Neural cell (in vitro differentiated cells): ENCODE measurements at regions not wholly inside any gene's neighbourhood (a gene's known extent, or its start where the extent isn't known, plus 50 kb on each side); places are given as distances from the start of the nearest gene placed in this dataset.
"Not testable (repeated sequence)": the region's sequence is repeated elsewhere in the genome, so short reads cannot be mapped to it uniquely, and the experiment has no call there.

ENCODE experiments used
- H2AFZ ChIP-seq: fragments of 200-600, 300-800 bp; sonication (generic), shearing (Covaris generic); 2 replicates; pipeline ENCODE4 v1.6.0; 2014; ENCODE audit warnings: low read depth, mild to moderate bottlenecking, antibody characterized with exemption, low read length, moderate library complexity
- H3F3A ChIP-seq: fragments of 200-600 bp; shearing (Covaris generic); 2 replicates; pipeline ENCODE4 v1.6.1; 2016; ENCODE audit warnings: mild to moderate bottlenecking, moderate library complexity, mixed read lengths, antibody characterized with exemption, low read length; ENCODE audit not compliant: insufficient read depth, poor library complexity, severe bottlenecking
- H3K27ac ChIP-seq: fragments of 200-600, 300-800 bp; sonication (generic), shearing (Covaris generic); 2 replicates; pipeline ENCODE4 v1.5.1; 2014; ENCODE audit warnings: mild to moderate bottlenecking, low read length, moderate library complexity
- H3K27me3 ChIP-seq: fragments of 300-800, 200-600 bp; sonication (generic), shearing (Covaris generic); 2 replicates; pipeline ENCODE4 v1.6.0; 2014; ENCODE audit warnings: mild to moderate bottlenecking, low read depth, low read length, moderate library complexity; ENCODE audit not compliant: insufficient read depth
- H3K36me3 ChIP-seq: fragments of 300-800, 200-600 bp; sonication (generic), shearing (Covaris generic); 2 replicates; pipeline ENCODE4 v1.5.1; 2014; ENCODE audit warnings: mild to moderate bottlenecking, antibody characterized with exemption, low read length, moderate library complexity; ENCODE audit not compliant: insufficient read depth
- H3K4me2 ChIP-seq: fragments of 300-800, 200-600 bp; sonication (generic), shearing (Covaris generic); 2 replicates; pipeline ENCODE4 v1.6.0; 2014; ENCODE audit warnings: mild to moderate bottlenecking, low read length
- H3K4me3 ChIP-seq: fragments of 300-800, 200-600 bp; sonication (generic), shearing (Covaris generic); 2 replicates; pipeline ENCODE4 v1.5.1; 2014; ENCODE audit warnings: mild to moderate bottlenecking, low read length, moderate library complexity
- H3K79me2 ChIP-seq: fragments of 200-600 bp; shearing (Covaris generic); replicated peaks from 2 replicates; pipeline ENCODE4 v1.6.0; 2014; ENCODE audit warnings: mild to moderate bottlenecking, low read length, moderate library complexity; ENCODE audit not compliant: insufficient read depth
- H3K9ac ChIP-seq: fragments of 300-800, 200-600 bp; sonication (generic), shearing (Covaris generic); 2 replicates; pipeline ENCODE4 v1.6.1; 2016; ENCODE audit warnings: mild to moderate bottlenecking, low read length, mixed read lengths
- H3K9me2 ChIP-seq: fragments of 200-600 bp; shearing (Covaris generic); 2 replicates; pipeline ENCODE4 v1.6.1; 2016; ENCODE audit warnings: mild to moderate bottlenecking, low read length, mixed read lengths; ENCODE audit not compliant: insufficient read depth
- H3K9me3 ChIP-seq: fragments of 200-600, 300-800 bp; sonication (generic), shearing (Covaris generic); 2 replicates; pipeline ENCODE4 v1.6.1; 2016; ENCODE audit warnings: mild to moderate bottlenecking, mixed run types, low read length, moderate library complexity, mixed read lengths
- H4K20me1 ChIP-seq: fragments of 200-600 bp; shearing (Covaris generic); 2 replicates; pipeline ENCODE4 v1.6.1; 2016; ENCODE audit warnings: mild to moderate bottlenecking, mixed run types; ENCODE audit not compliant: insufficient read depth
- EP300 ChIP-seq: fragments of 450-650 bp; conservative IDR thresholded peaks from 2 replicates; pipeline ENCODE4 v1.6.1; 2014; ENCODE audit warnings: antibody characterized with exemption, mild to moderate bottlenecking, moderate library complexity; ENCODE audit not compliant: poor library complexity, severe bottlenecking
- EZH2 ChIP-seq: fragments of 200-600, 300-800 bp; shearing (Covaris generic), sonication (generic); IDR thresholded peaks from 2 replicates; pipeline ENCODE4 v1.6.1; 2014; ENCODE audit warnings: antibody characterized with exemption, low read length, borderline replicate concordance, mild to moderate bottlenecking; ENCODE audit not compliant: insufficient read depth, poor library complexity, severe bottlenecking
- MXI1 ChIP-seq: fragments of 450-650 bp; conservative IDR thresholded peaks from 2 replicates; pipeline ENCODE4 v1.6.1; 2014; ENCODE audit warnings: antibody characterized with exemption, mild to moderate bottlenecking; ENCODE audit not compliant: poor library complexity, severe bottlenecking
- POLR2AphosphoS5 ChIP-seq: IDR thresholded peaks from 2 replicates; pipeline ENCODE4 v1.6.1; 2012
- SMC3 ChIP-seq: fragments of 450-650 bp; conservative IDR thresholded peaks from 2 replicates; pipeline ENCODE4 v1.6.1; 2014; ENCODE audit warnings: antibody characterized with exemption, mild to moderate bottlenecking, moderate library complexity; ENCODE audit not compliant: poor library complexity
- TAF1 ChIP-seq: IDR thresholded peaks from 2 replicates; pipeline ENCODE4 v1.6.1; 2012; ENCODE audit warnings: low read depth
- TF ChIP-seq, protein P1 (sequence below): fragments of 450-650 bp; IDR thresholded peaks from 2 replicates; pipeline ENCODE4 v1.5.1; 2014; ENCODE audit warnings: antibody characterized with exemption, mild to moderate bottlenecking, moderate library complexity; ENCODE audit not compliant: poor library complexity, severe bottlenecking
- TF ChIP-seq, protein P2 (sequence below): IDR thresholded peaks from 2 replicates; pipeline ENCODE4 v1.6.1; 2012; ENCODE audit warnings: borderline replicate concordance

- H3K79me2 ChIP-seq = no peaks in the 10 kb centered on the region
- H3K27ac ChIP-seq = no peak overlapping the region
- no peaks in the 10 kb centered on the region for H3K36me3 ChIP-seq
- H3K27me3 ChIP-seq = no peaks in the 10 kb centered on the region
- no peaks in the 10 kb centered on the region for H3K9me2 ChIP-seq
- H3K9ac ChIP-seq = no peak overlapping the region
- no peak overlapping the region for H3K4me3 ChIP-seq
- no peak overlapping the region for H2AFZ ChIP-seq
- no peaks in the 10 kb centered on the region for H3F3A ChIP-seq
- H3K4me2 ChIP-seq = no peak overlapping the region
- no peaks in the 10 kb centered on the region for H3K9me3 ChIP-seq
- H4K20me1 ChIP-seq = no peaks in the 10 kb centered on the region
- TF ChIP-seq MXI1 (no peak), EZH2 (no peak), TAF1 (no peak), EP300 (no peak), SMC3 (no peak)
- TF ChIP-seq, protein P1, sequence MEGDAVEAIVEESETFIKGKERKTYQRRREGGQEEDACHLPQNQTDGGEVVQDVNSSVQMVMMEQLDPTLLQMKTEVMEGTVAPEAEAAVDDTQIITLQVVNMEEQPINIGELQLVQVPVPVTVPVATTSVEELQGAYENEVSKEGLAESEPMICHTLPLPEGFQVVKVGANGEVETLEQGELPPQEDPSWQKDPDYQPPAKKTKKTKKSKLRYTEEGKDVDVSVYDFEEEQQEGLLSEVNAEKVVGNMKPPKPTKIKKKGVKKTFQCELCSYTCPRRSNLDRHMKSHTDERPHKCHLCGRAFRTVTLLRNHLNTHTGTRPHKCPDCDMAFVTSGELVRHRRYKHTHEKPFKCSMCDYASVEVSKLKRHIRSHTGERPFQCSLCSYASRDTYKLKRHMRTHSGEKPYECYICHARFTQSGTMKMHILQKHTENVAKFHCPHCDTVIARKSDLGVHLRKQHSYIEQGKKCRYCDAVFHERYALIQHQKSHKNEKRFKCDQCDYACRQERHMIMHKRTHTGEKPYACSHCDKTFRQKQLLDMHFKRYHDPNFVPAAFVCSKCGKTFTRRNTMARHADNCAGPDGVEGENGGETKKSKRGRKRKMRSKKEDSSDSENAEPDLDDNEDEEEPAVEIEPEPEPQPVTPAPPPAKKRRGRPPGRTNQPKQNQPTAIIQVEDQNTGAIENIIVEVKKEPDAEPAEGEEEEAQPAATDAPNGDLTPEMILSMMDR = no peak
These were observed 129.8 kb downstream of the TPBG start for GRCh38 chr6:82493467-82493866.

DNA sequence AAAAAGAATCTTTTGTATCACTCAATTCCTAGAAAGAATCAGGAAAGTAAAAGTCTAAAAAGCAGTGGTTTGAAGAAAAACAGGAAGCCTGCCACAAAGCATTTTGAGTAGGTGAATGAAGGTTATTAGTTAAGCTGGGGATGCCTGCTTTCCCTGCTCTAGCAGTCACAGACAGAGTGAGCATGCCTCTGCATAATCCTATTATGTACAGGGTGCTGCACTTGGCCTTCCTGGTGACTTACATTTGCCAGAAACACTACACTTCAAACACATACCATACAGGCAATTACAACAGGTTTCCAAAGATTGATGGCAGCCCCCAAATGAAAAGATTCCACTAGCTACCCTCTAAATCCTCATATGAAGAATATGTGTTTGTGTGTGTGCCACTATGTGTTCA is 130.8 kb downstream of the TPBG start:
- no peaks in the 10 kb centered on the region for H3F3A ChIP-seq
- no peaks in the 10 kb centered on the region for H3K36me3 ChIP-seq
- H3K9me3 ChIP-seq = no peaks in the 10 kb centered on the region
- H3K27me3 ChIP-seq = no peaks in the 10 kb centered on the region
- TF ChIP-seq POLR2AphosphoS5 (no peak), MXI1 (no peak), TAF1 (no peak), SMC3 (no peak)
- TF ChIP-seq, protein P1 = no peak
- TF ChIP-seq, protein P2, sequence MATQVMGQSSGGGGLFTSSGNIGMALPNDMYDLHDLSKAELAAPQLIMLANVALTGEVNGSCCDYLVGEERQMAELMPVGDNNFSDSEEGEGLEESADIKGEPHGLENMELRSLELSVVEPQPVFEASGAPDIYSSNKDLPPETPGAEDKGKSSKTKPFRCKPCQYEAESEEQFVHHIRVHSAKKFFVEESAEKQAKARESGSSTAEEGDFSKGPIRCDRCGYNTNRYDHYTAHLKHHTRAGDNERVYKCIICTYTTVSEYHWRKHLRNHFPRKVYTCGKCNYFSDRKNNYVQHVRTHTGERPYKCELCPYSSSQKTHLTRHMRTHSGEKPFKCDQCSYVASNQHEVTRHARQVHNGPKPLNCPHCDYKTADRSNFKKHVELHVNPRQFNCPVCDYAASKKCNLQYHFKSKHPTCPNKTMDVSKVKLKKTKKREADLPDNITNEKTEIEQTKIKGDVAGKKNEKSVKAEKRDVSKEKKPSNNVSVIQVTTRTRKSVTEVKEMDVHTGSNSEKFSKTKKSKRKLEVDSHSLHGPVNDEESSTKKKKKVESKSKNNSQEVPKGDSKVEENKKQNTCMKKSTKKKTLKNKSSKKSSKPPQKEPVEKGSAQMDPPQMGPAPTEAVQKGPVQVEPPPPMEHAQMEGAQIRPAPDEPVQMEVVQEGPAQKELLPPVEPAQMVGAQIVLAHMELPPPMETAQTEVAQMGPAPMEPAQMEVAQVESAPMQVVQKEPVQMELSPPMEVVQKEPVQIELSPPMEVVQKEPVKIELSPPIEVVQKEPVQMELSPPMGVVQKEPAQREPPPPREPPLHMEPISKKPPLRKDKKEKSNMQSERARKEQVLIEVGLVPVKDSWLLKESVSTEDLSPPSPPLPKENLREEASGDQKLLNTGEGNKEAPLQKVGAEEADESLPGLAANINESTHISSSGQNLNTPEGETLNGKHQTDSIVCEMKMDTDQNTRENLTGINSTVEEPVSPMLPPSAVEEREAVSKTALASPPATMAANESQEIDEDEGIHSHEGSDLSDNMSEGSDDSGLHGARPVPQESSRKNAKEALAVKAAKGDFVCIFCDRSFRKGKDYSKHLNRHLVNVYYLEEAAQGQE = no peak
- no peak overlapping the region for H3K4me3 ChIP-seq
- no peaks in the 10 kb centered on the region for H3K9me2 ChIP-seq
- H3K27ac ChIP-seq = no peak overlapping the region
- H3K79me2 ChIP-seq = no peaks in the 10 kb centered on the region
- H3K4me2 ChIP-seq = no peak overlapping the region
- H4K20me1 ChIP-seq = no peaks in the 10 kb centered on the region
- H2AFZ ChIP-seq = no peak overlapping the region
- no peak overlapping the region for H3K9ac ChIP-seq

DNA sequence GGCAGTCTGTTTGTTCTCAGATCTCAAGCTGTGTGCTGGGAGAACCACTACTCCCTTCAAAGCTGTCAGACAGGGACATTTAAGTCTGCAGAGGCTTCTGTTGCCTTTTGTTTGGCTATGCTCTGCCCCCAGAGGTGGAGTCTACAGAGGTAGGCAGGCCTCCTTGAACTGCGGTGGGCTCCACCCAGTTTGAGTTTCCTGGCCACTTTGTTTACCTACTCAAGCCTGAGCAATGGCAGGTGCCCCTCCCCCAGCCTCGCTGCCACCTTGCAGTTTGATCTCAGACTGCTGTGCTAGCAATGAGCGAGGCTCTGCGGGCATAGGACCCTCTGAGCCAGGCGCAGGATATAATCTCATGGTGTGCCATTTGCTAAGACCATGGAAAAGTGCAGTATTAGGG is 138.3 kb downstream of the TPBG start:
- not testable (repeated sequence) for H2AFZ ChIP-seq, H3K9me2 ChIP-seq, H3K4me2 ChIP-seq, H4K20me1 ChIP-seq, H3K9me3 ChIP-seq, H3K79me2 ChIP-seq, H3K9ac ChIP-seq, H3K36me3 ChIP-seq, H3K27me3 ChIP-seq, H3K27ac ChIP-seq, H3K4me3 ChIP-seq, H3F3A ChIP-seq
